ENCODE measurements at regions not wholly inside any gene's neighbourhood (a gene's known extent, or its start where the extent isn't known, plus 50 kb on each side); places are given as distances from the start of the nearest gene placed in this dataset.

DNA sequence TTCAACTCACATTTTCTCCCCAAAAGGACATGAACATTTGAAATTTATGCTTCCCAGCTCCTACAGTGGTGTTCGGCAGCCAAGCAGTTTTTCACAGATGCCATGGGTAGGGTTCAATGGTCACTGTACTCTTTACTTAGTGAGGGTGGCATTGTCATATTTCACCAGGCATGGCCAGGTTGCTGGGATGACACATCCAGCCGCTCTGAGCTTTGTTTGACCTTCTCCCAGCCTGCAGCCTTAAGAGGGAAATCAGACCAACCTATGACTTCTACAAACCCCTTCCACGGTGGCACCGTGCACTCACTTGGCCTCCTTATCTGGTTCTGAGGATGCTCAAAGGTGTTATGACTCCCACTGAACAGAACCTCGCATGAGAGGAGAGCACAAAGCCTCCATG is 108.4 kb upstream of the SH3BP4 start:
- no peak for TF ChIP-seq POLR2AphosphoS5 (IDR thresholded peaks at IDR 0.05)
- Histone ChIP-seq H3K9me3 (no peaks in the 10 kb centered on the region), H3K27ac (no peak overlapping the region), H3K27me3 (replicated peaks; ENCODE audit: insufficient read depth) (no peaks in the 10 kb centered on the region), H3K4me3 (no peak overlapping the region), H3K36me3 (no peaks in the 10 kb centered on the region), H3K4me1 (replicated peaks) (no peaks in the 10 kb centered on the region)
- WGBS, result 93% methylated on average over 5 of the region's 5 CpGs
- no peak for DNase-seq (ENCODE audit: low spot score)
- intact Hi-C loops (cut with DNase I), result no loop called here

DNA sequence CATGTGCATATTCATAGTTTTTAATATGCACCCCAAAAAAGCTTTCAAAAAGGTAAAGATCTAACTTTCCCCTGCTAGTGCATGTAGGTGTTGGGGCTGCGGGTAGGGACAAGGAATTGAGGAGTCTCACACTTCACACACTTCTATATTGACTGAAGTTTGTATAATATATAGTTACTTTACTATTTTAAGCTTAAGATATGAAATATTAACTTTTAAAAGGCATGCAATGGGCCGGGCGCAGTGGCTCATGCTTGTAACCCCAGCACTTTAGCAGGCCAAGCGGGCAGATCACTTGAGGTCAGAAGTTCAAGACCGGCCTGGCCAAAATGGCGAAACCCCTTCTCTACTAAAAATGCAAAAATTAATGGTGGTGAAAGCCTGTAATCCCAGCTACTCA is 109.1 kb upstream of the SH3BP4 start:
- Histone ChIP-seq H3K27ac (no peak overlapping the region), H3K36me3 (no peaks in the 10 kb centered on the region), H3K4me3 (no peak overlapping the region), H3K9me3 (no peaks in the 10 kb centered on the region), H3K4me1 (replicated peaks) (no peaks in the 10 kb centered on the region), H3K27me3 (replicated peaks; ENCODE audit: insufficient read depth) (no peaks in the 10 kb centered on the region)
- intact Hi-C loops (cut with DNase I), result no loop called here
- TF ChIP-seq, protein P1, sequence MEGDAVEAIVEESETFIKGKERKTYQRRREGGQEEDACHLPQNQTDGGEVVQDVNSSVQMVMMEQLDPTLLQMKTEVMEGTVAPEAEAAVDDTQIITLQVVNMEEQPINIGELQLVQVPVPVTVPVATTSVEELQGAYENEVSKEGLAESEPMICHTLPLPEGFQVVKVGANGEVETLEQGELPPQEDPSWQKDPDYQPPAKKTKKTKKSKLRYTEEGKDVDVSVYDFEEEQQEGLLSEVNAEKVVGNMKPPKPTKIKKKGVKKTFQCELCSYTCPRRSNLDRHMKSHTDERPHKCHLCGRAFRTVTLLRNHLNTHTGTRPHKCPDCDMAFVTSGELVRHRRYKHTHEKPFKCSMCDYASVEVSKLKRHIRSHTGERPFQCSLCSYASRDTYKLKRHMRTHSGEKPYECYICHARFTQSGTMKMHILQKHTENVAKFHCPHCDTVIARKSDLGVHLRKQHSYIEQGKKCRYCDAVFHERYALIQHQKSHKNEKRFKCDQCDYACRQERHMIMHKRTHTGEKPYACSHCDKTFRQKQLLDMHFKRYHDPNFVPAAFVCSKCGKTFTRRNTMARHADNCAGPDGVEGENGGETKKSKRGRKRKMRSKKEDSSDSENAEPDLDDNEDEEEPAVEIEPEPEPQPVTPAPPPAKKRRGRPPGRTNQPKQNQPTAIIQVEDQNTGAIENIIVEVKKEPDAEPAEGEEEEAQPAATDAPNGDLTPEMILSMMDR (IDR thresholded peaks at IDR 0.05), result no peak
- TF ChIP-seq POLR2AphosphoS5 (IDR thresholded peaks at IDR 0.05) (no peak), POLR2A (IDR thresholded peaks at IDR 0.05) (no peak)
- DNase-seq (ENCODE audit: low spot score), result no peak
- WGBS, result 99% methylated on average over 6 of the region's 6 CpGs

DNA sequence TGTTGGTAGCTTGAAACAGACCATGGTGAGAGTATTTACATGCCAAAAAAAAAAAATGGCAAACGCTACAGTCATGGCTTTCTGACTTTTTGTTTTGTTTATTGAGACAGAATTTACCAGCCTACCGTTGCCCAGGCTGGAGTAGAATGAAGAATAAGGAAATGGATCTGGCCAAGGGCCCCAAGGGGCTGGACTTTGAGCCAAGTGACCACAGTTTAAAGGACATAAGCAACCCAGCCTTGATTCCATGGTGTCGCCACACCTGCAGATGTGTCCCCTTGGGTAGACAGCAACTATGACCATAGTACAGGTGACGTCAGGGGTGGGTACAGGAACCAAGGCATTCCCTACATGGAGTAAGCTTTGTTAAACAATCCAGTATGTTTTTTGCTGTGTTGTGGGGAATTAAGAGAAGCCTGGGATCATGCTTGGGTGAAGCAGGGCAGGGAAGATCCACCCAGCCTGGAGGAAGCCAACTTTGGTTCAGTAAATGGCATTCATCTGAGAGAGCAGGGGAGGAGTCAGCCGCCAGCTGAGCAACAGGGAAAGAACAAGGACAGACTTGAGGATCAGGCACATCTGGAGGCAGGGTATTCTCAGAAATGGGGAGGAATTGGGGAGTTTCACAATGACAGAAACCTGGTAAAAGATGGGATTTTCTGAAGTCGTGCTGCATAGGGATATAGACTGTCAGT is 110.3 kb upstream of the SH3BP4 start:
- no peak for DNase-seq (ENCODE audit: low spot score)
- H3K9me3 ChIP-seq, result no peaks in the 10 kb centered on the region
- H3K4me3 ChIP-seq, result no peak overlapping the region
- no peaks in the 10 kb centered on the region for H3K36me3 ChIP-seq
- 81% methylated on average over 6 of the region's 6 CpGs for WGBS
- H3K4me1 ChIP-seq (replicated peaks), result no peaks in the 10 kb centered on the region
- intact Hi-C loops (cut with DNase I), result no loop called here
- no peak for TF ChIP-seq POLR2AphosphoS5 (IDR thresholded peaks at IDR 0.05)
- TF ChIP-seq, protein P1 (IDR thresholded peaks at IDR 0.05), result no peak
- no peak for TF ChIP-seq POLR2A (IDR thresholded peaks at IDR 0.05)
- no peaks in the 10 kb centered on the region for H3K27me3 ChIP-seq (replicated peaks; ENCODE audit: insufficient read depth)
- H3K27ac ChIP-seq, result no peak overlapping the region

DNA sequence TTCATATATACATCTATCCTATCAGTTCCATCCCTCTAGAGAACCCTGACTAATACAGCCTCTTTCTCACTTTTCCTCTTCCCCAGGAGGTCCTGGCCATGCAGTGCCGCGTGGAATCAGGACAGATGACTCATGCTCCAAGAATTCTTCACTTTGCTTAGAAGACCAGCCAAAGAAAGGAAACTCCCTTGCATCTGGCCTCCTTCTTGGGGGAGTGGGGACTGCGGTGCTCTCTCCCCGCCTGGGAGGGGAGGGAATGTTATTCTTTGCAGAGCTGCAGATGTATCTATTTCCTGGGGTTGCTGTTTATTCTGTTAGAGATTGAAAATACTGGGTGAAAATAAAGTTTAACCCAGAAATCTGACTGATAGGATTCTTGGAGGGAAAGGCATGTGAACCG is 111.5 kb upstream of the SH3BP4 start:
- 15% methylated on average over 5 of the region's 5 CpGs for WGBS
- DNase-seq (ENCODE audit: low spot score), result no peak
- Histone ChIP-seq H3K27me3 (replicated peaks; ENCODE audit: insufficient read depth) (no peaks in the 10 kb centered on the region), H3K9me3 (no peaks in the 10 kb centered on the region), H3K4me3 (no peak overlapping the region), H3K4me1 (replicated peaks) (no peaks in the 10 kb centered on the region), H3K27ac (no peak overlapping the region), H3K36me3 (no peaks in the 10 kb centered on the region)
- intact Hi-C loops (cut with DNase I), result no loop called here
- TF ChIP-seq POLR2AphosphoS5 (IDR thresholded peaks at IDR 0.05), result peak; percentile 45
- TF ChIP-seq, protein P1 (IDR thresholded peaks at IDR 0.05), result no peak
- TF ChIP-seq POLR2A (IDR thresholded peaks at IDR 0.05), result no peak

DNA sequence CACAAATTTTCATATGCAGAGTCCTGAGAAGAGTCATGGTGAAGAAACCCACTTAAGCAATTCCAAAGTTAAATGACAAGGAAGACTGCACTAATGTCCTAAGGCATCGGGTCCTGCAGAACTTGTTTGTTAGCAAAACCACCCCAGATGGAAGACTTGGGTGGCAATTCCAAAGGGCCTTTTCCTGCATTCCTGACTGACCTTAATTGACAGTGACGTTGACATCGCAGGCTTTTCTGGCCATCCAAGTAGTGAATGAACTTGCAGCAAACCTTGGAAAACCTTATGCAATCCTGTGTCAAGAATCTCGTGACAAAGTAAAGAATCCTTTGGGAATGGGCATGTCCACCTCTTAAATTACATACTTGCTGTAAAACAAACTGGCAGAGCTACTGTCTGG is 112.5 kb upstream of the SH3BP4 start:
- Histone ChIP-seq H3K36me3 (no peaks in the 10 kb centered on the region), H3K27ac (no peak overlapping the region), H3K4me1 (replicated peaks) (no peaks in the 10 kb centered on the region), H3K4me3 (no peak overlapping the region), H3K9me3 (no peaks in the 10 kb centered on the region), H3K27me3 (replicated peaks; ENCODE audit: insufficient read depth) (no peaks in the 10 kb centered on the region)
- no peak for DNase-seq (ENCODE audit: low spot score)
- TF ChIP-seq, protein P1 (IDR thresholded peaks at IDR 0.05), result no peak
- TF ChIP-seq POLR2A (IDR thresholded peaks at IDR 0.05) (no peak), POLR2AphosphoS5 (IDR thresholded peaks at IDR 0.05) (no peak)
- intact Hi-C loops (cut with DNase I), result no loop called here
- WGBS, result 57% methylated on average over 4 of the region's 4 CpGs
